ENCODE measurements at regions not wholly inside any gene's neighbourhood (a gene's known extent, or its start where the extent isn't known, plus 50 kb on each side); places are given as distances from the start of the nearest gene placed in this dataset.

- Mint-ChIP-seq H3K4me3 (no peak overlapping the region), H3K9me3 (no peaks in the 10 kb centered on the region), H3K27ac (no peak overlapping the region), H3K4me1 (peaks cover 27% of the 10 kb centered on the region), H3K27me3 (no peaks in the 10 kb centered on the region), H3K36me3 (no peaks in the 10 kb centered on the region)
- DNase-seq = no peak
Measured at GRCh38 chr5:157917491-157917890, 58.5 kb upstream of the CLINT1 start.

DNA sequence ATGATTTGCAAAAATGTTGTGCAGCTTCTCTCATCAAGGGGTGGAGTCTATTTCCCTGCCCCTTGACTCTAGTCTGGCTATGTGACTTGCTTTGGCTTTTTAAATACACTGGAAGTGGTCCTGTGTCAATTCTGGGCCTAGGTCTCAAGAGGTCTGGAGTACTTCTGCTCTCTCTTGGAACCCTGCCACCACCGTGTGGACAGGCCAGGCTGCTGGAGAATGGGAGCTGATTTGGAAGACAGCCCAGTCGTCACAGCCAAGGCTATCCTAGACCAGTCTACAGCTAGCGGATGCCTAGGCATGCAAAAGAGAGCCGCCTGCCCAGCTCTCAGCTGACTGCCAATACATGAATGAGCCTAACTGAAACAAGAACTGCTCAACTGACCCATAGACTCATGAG lies 56.7 kb upstream of the CLINT1 start:
- peaks cover 27% of the 10 kb centered on the region for H3K4me1 Mint-ChIP-seq
- no peak for DNase-seq
- H3K27ac Mint-ChIP-seq = no peak overlapping the region
- no peaks in the 10 kb centered on the region for H3K9me3 Mint-ChIP-seq
- no peak overlapping the region for H3K4me3 Mint-ChIP-seq
- H3K36me3 Mint-ChIP-seq = no peaks in the 10 kb centered on the region
- H3K27me3 Mint-ChIP-seq = no peaks in the 10 kb centered on the region

- H3K9me3 Mint-ChIP-seq = no peaks in the 10 kb centered on the region
- no peaks in the 10 kb centered on the region for H3K36me3 Mint-ChIP-seq
- no peak overlapping the region for H3K27ac Mint-ChIP-seq
- no peak overlapping the region for H3K4me3 Mint-ChIP-seq
- no peak for DNase-seq
- no peaks in the 10 kb centered on the region for H3K27me3 Mint-ChIP-seq
- H3K4me1 Mint-ChIP-seq = peaks cover 19% of the 10 kb centered on the region
Measured at GRCh38 chr5:157914151-157914788, 55.3 kb upstream of the CLINT1 start.

- no peaks in the 10 kb centered on the region for H3K9me3 Mint-ChIP-seq
- peaks cover 12% of the 10 kb centered on the region for H3K4me1 Mint-ChIP-seq
- no peak for DNase-seq
- H3K27me3 Mint-ChIP-seq = no peaks in the 10 kb centered on the region
- no peak overlapping the region for H3K4me3 Mint-ChIP-seq
- H3K27ac Mint-ChIP-seq = no peak overlapping the region
- no peaks in the 10 kb centered on the region for H3K36me3 Mint-ChIP-seq
Measured at GRCh38 chr5:157913575-157913974, 54.6 kb upstream of the CLINT1 start.

GRCh38 chr5:157912621-157913325 lies 53.8 kb upstream of the CLINT1 start:
- Mint-ChIP-seq H3K9me3 (no peaks in the 10 kb centered on the region), H3K27ac (no peak overlapping the region), H3K36me3 (no peaks in the 10 kb centered on the region), H3K4me3 (no peak overlapping the region), H3K27me3 (no peaks in the 10 kb centered on the region), H3K4me1 (peaks cover 4% of the 10 kb centered on the region)
- no peak for DNase-seq

DNA sequence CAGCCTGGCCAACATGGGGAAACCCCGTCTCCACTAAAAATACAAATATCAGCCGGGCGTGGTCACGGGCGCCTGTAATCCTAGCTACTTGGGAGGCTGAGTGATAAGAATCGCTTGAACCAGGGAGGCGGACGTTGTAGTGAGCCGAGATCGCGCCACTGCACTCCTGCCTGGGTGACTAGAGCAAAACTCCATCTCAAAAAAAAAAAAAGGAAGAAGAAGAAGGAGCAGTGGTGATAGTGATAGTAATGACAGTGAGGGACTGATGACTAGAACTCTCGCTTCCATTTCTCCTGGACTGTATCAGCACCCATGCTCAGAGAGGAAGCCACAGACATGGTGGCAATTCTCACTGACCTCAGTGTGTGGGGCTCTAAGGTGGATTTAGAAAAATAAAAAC lies 52.6 kb upstream of the CLINT1 start:
- no peak for DNase-seq
- Mint-ChIP-seq H3K4me1 (peaks cover 2% of the 10 kb centered on the region), H3K4me3 (no peak overlapping the region), H3K27me3 (no peaks in the 10 kb centered on the region), H3K27ac (no peak overlapping the region), H3K9me3 (no peaks in the 10 kb centered on the region), H3K36me3 (no peaks in the 10 kb centered on the region)
